ENCODE measurements at regions not wholly inside any gene's neighbourhood (a gene's known extent, or its start where the extent isn't known, plus 50 kb on each side); places are given as distances from the start of the nearest gene placed in this dataset.
"Not testable (repeated sequence)": the region's sequence is repeated elsewhere in the genome, so short reads cannot be mapped to it uniquely, and the experiment has no call there.

DNA sequence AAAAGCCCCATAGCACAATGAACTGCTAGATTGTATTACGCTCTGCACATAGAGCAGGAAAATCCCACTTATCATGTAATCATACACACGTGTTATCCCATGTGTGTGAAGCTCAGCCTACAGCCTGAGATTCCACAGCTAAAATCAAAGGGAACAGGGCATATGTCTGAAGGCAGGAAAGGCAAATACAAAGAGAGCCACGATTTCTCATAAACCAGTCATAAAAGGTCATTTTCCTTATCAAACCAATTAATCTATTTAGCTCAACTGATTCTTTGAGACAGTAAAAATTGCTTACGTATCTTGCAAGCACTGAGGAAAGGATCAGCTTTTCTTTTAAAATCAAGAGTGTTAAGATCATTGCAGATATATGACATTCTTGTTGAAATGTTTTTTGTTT, 199.5 kb upstream of the TBL1XR1 start:
- DNase-seq (ENCODE audit: low read depth): no peak
- no peak overlapping the region for H3K4me3 ChIP-seq (ENCODE audit: control insufficient read depth, low read depth, low read length)
- TF ChIP-seq, protein P1, sequence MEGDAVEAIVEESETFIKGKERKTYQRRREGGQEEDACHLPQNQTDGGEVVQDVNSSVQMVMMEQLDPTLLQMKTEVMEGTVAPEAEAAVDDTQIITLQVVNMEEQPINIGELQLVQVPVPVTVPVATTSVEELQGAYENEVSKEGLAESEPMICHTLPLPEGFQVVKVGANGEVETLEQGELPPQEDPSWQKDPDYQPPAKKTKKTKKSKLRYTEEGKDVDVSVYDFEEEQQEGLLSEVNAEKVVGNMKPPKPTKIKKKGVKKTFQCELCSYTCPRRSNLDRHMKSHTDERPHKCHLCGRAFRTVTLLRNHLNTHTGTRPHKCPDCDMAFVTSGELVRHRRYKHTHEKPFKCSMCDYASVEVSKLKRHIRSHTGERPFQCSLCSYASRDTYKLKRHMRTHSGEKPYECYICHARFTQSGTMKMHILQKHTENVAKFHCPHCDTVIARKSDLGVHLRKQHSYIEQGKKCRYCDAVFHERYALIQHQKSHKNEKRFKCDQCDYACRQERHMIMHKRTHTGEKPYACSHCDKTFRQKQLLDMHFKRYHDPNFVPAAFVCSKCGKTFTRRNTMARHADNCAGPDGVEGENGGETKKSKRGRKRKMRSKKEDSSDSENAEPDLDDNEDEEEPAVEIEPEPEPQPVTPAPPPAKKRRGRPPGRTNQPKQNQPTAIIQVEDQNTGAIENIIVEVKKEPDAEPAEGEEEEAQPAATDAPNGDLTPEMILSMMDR (conservative IDR thresholded peaks at IDR 0.05; ENCODE audit: control insufficient read depth, insufficient read depth, low read depth, low read length): no peak

DNA sequence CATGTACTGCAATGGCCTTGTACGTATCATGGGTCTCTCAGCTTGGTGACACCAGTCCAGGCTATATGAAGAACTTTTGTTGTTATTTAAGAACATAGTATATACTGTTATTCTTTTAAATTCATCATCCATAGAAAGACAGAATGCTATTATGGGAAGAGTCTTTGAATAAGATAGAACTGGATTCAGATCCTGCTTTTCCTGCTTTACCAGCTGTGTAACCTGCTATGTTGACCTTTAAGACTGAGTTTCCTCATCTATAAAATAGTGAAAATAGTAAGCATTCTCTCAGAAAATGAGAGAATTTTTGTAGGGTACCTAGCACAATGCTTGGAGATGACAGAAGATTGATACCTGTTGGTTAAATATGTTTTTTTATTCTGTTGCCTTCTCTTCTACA, 204.1 kb upstream of the TBL1XR1 start:
- no peak overlapping the region for H3K4me3 ChIP-seq (ENCODE audit: control insufficient read depth, low read depth, low read length)
- DNase-seq (ENCODE audit: low read depth): no peak
- TF ChIP-seq, protein P1 (conservative IDR thresholded peaks at IDR 0.05; ENCODE audit: control insufficient read depth, insufficient read depth, low read depth, low read length): no peak

DNA sequence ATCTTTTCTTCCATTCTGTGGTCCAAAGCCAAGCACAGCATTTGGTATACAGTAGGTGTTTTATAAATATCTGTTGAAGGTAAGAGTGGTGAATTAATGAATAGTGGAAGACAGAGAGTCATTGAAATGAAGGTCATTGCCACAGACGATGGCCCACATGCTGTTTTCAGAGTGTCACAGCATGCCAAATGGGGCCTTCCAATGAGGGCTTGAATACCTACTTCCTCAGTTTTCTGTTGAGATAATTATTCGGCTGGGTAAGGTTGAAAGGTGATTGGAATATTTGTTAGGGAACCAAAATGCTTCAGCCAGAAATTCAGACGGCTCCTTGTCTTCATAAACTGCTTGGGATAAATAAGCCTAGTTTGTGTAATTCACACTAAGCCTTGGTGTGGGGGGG, 205.3 kb upstream of the TBL1XR1 start:
- no peak overlapping the region for H3K4me3 ChIP-seq (ENCODE audit: control insufficient read depth, low read depth, low read length)
- TF ChIP-seq, protein P1 (conservative IDR thresholded peaks at IDR 0.05; ENCODE audit: control insufficient read depth, insufficient read depth, low read depth, low read length): no peak
- DNase-seq (ENCODE audit: low read depth): no peak

DNA sequence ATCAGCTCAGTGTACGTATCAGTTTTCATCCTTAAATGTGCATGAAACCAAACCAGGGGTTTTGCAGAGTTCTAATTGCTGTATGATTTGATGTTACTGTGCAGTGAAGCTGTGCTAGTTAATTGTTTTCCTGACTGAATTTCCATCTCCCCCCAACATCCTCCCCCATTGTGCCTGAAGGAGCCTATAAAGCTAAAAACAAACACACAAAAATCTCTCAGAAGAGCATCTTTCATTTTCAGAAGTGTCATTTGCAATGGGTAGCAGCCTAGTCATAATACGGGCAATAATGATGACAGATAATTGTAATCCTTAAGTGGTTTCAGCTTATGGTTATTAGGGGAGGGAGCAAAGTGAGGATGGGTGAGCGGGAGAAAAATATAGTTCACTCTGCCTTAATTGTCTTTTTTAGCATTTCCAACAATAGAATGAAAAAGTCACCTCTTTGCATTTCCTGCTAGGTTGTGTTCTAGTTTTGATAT, 207.9 kb upstream of the TBL1XR1 start:
- H3K4me3 ChIP-seq (ENCODE audit: control insufficient read depth, low read depth, low read length): no peak overlapping the region

DNA sequence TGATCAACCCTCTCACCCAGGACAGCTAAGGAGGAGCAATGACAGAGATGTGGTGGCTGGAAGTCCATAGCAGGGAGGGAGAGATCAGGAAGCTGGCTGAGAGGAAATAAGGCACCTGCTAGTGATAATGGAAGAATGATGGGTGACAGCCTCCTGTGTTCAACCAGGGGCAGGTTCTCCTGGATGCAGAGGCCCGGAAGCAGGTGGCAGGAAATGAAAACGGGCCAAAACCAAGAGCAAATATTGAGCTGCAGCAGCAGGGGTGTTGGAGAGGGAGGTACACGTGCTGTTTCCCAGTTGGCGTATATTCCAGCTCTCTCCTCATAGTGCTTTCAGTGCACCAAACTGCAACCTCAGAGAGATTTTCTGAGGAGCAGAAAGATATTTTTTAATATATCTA, 213.4 kb upstream of the TBL1XR1 start:
- DNase-seq (ENCODE audit: low read depth): no peak
- TF ChIP-seq, protein P1 (conservative IDR thresholded peaks at IDR 0.05; ENCODE audit: control insufficient read depth, insufficient read depth, low read depth, low read length): no peak
- no peak overlapping the region for H3K4me3 ChIP-seq (ENCODE audit: control insufficient read depth, low read depth, low read length)

More for the DNA sequence above, 207.9 kb upstream of the TBL1XR1 start:
- DNase-seq (ENCODE audit: low read depth): no peak
- TF ChIP-seq, protein P1 (conservative IDR thresholded peaks at IDR 0.05; ENCODE audit: control insufficient read depth, insufficient read depth, low read depth, low read length): no peak

DNA sequence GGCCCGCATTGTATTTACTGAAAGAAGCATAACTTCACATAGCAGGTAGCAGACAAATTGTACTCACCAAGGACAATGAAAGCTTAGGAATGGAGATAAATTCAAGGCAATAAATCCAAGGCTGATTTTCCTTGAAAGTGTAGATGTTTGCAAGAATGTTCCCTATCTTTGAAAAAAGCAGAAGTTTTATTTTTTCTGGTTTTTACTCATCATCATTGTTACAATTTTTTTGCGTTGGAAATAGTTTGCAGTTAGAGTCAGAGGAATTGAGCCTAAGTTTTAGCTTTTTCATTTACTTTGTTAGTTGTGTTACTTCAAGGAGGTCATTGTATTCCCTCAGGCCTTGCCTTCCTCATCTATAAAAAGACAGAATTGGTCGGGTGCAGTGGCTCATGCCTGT, 213.9 kb upstream of the TBL1XR1 start:
- TF ChIP-seq, protein P1 (conservative IDR thresholded peaks at IDR 0.05; ENCODE audit: control insufficient read depth, insufficient read depth, low read depth, low read length): no peak
- DNase-seq (ENCODE audit: low read depth): no peak
- no peak overlapping the region for H3K4me3 ChIP-seq (ENCODE audit: control insufficient read depth, low read depth, low read length)

DNA sequence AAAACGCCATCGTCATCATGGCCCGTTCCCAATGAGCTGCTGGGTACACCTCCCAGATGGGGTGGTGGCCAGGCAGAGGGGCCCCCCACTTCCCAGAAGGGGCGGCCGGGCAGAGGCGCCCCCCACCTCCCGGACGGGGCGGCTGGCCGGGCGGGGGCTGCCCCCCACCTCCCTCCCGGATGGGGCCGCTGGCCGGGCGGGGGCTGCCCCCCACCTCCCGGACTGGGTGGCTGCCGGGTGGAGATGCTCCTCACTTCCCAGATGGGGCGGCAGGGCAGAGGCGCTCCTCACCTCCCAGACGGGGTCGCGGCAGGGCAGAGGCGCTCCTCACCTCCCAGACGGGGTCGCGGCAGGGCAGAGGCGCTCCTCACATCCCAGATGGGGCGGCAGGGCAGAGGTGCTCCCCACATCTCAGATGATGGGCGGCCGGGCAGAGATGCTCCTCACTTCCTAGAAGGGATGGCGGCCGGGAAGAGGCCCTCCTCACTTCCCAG, 215.4 kb upstream of the TBL1XR1 start:
- not testable (repeated sequence) for H3K4me3 ChIP-seq (ENCODE audit: control insufficient read depth, low read depth, low read length); DNase-seq (ENCODE audit: low read depth)
